HFFc6 (cell line): ENCODE measurements at regions not wholly inside any gene's neighbourhood (a gene's known extent, or its start where the extent isn't known, plus 50 kb on each side); places are given as distances from the start of the nearest gene placed in this dataset.

ENCODE experiments used
- DNase-seq: peaks from one replicate; pipeline ENCODE4 v3.0.0-alpha.2; 2018
- H3K27ac Mint-ChIP-seq: 2 replicates; pipeline ENCODE4 v1.8.0; 2020; ENCODE audit warnings: mild to moderate bottlenecking, mixed read lengths
- H3K27me3 Mint-ChIP-seq: 2 replicates; pipeline ENCODE4 v1.8.0; 2021; ENCODE audit warnings: mild to moderate bottlenecking, moderate library complexity, mixed read lengths; ENCODE audit not compliant: insufficient read depth
- H3K36me3 Mint-ChIP-seq: 2 replicates; pipeline ENCODE4 v1.8.0; 2021; ENCODE audit warnings: low read depth, mixed read lengths
- H3K4me1 Mint-ChIP-seq: 2 replicates; pipeline ENCODE4 v1.8.0; 2020; ENCODE audit warnings: low read depth, mixed read lengths
- H3K4me3 Mint-ChIP-seq: 2 replicates; pipeline ENCODE4 v1.8.0; 2020; ENCODE audit warnings: mild to moderate bottlenecking, moderate library complexity, mixed read lengths
- H3K9me3 Mint-ChIP-seq: 2 replicates; pipeline ENCODE4 v1.8.0; 2020; ENCODE audit warnings: mild to moderate bottlenecking, mixed read lengths
- CTCF ChIP-seq: fragments of 200-600 bp; sonication (generic); IDR thresholded peaks from 2 replicates; pipeline ENCODE4 v1.5.0; 2021; ENCODE audit warnings: antibody characterized with exemption, mild to moderate bottlenecking

- Mint-ChIP-seq H3K36me3 (no peaks in the 10 kb centered on the region), H3K9me3 (no peaks in the 10 kb centered on the region), H3K4me3 (no peak overlapping the region), H3K27me3 (peaks cover 26% of the 10 kb centered on the region), H3K4me1 (no peaks in the 10 kb centered on the region), H3K27ac (no peak overlapping the region)
- no peak for DNase-seq
- TF ChIP-seq CTCF: no peak
These were observed 143.2 kb upstream of the PRR20G start for GRCh38 chr3:127431066-127431465.

GRCh38 chr3:127428344-127428997 lies 140.6 kb upstream of the PRR20G start:
- peaks cover 47% of the 10 kb centered on the region for H3K27me3 Mint-ChIP-seq

GRCh38 chr3:127427666-127428065 lies 139.8 kb upstream of the PRR20G start:
- Mint-ChIP-seq H3K9me3 (no peaks in the 10 kb centered on the region), H3K36me3 (no peaks in the 10 kb centered on the region), H3K27me3 (peaks cover 52% of the 10 kb centered on the region), H3K27ac (no peak overlapping the region), H3K4me1 (no peaks in the 10 kb centered on the region), H3K4me3 (no peak overlapping the region)
- no peak for TF ChIP-seq CTCF
- DNase-seq: no peak

More at GRCh38 chr3:127428344-127428997, 140.6 kb upstream of the PRR20G start:
- Mint-ChIP-seq H3K27ac (no peak overlapping the region), H3K9me3 (no peaks in the 10 kb centered on the region), H3K4me3 (no peak overlapping the region), H3K36me3 (no peaks in the 10 kb centered on the region), H3K4me1 (no peaks in the 10 kb centered on the region)
- TF ChIP-seq CTCF: no peak
- no peak for DNase-seq

- peaks cover 56% of the 10 kb centered on the region for H3K27me3 Mint-ChIP-seq
- no peaks in the 10 kb centered on the region for H3K9me3 Mint-ChIP-seq
- no peak for DNase-seq
- no peak for TF ChIP-seq CTCF
- H3K4me3 Mint-ChIP-seq: no peak overlapping the region
- H3K36me3 Mint-ChIP-seq: no peaks in the 10 kb centered on the region
- no peak overlapping the region for H3K27ac Mint-ChIP-seq
- H3K4me1 Mint-ChIP-seq: no peaks in the 10 kb centered on the region
These were observed 139.3 kb upstream of the PRR20G start for GRCh38 chr3:127427156-127427555.

GRCh38 chr3:127426444-127427153 lies 138.8 kb upstream of the PRR20G start:
- no peaks in the 10 kb centered on the region for H3K36me3 Mint-ChIP-seq
- no peak overlapping the region for H3K27ac Mint-ChIP-seq
- no peak for DNase-seq
- H3K4me1 Mint-ChIP-seq: no peaks in the 10 kb centered on the region
- H3K27me3 Mint-ChIP-seq: peaks cover 58% of the 10 kb centered on the region
- H3K4me3 Mint-ChIP-seq: no peak overlapping the region
- no peak for TF ChIP-seq CTCF
- H3K9me3 Mint-ChIP-seq: no peaks in the 10 kb centered on the region
